ENCODE measurements at regions not wholly inside any gene's neighbourhood (a gene's known extent, or its start where the extent isn't known, plus 50 kb on each side); places are given as distances from the start of the nearest gene placed in this dataset.

- no peak overlapping the region for H3K27ac ChIP-seq (ENCODE audit: low read depth, low read length)
- no peak overlapping the region for H3K4me3 ChIP-seq (ENCODE audit: low read depth, low read length)
- H3K9me3 ChIP-seq (ENCODE audit: control insufficient read depth, insufficient read depth, low read length) = no peaks in the 10 kb centered on the region
- H3K36me3 ChIP-seq (ENCODE audit: control insufficient read depth, insufficient read depth, low read length) = no peaks in the 10 kb centered on the region
- WGBS (ENCODE audit: insufficient coverage) = 45% methylated on average over 2 of the region's 4 CpGs
- DNase-seq (ENCODE audit: low read depth in 4 of 6, low spot score in 6 of 6) = no peak
- H3K27me3 ChIP-seq (ENCODE audit: control insufficient read depth, insufficient read depth, low read length) = peaks cover 36% of the 10 kb centered on the region
- H3K4me1 ChIP-seq (ENCODE audit: control insufficient read depth, insufficient read depth, low read length) = peaks cover 34% of the 10 kb centered on the region
Measured at GRCh38 chr11:116577273-116577672, 195.5 kb downstream of the BUD13 start.

- DNase-seq (ENCODE audit: low read depth in 4 of 6, low spot score in 6 of 6) = no peak
- H3K27ac ChIP-seq (ENCODE audit: low read depth, low read length) = no peak overlapping the region
- 33% methylated on average over 1 of the region's 2 CpGs for WGBS (ENCODE audit: insufficient coverage)
- no peak overlapping the region for H3K4me3 ChIP-seq (ENCODE audit: low read depth, low read length)
- H3K27me3 ChIP-seq (ENCODE audit: control insufficient read depth, insufficient read depth, low read length) = peaks cover 34% of the 10 kb centered on the region
- no peaks in the 10 kb centered on the region for H3K9me3 ChIP-seq (ENCODE audit: control insufficient read depth, insufficient read depth, low read length)
- H3K4me1 ChIP-seq (ENCODE audit: control insufficient read depth, insufficient read depth, low read length) = peaks cover 33% of the 10 kb centered on the region
- no peaks in the 10 kb centered on the region for H3K36me3 ChIP-seq (ENCODE audit: control insufficient read depth, insufficient read depth, low read length)
Measured at GRCh38 chr11:116576526-116576925, 196.3 kb downstream of the BUD13 start.

- no peaks in the 10 kb centered on the region for H3K27me3 ChIP-seq (ENCODE audit: control insufficient read depth, insufficient read depth, low read length)
- H3K36me3 ChIP-seq (ENCODE audit: control insufficient read depth, insufficient read depth, low read length) = no peaks in the 10 kb centered on the region
- peak in 2 of 6 donors; percentile 55 to 61 for DNase-seq (ENCODE audit: low read depth in 4 of 6, low spot score in 6 of 6)
- H3K4me3 ChIP-seq (ENCODE audit: low read depth, low read length) = no peak overlapping the region
- H3K27ac ChIP-seq (ENCODE audit: low read depth, low read length) = peak overlapping the region; percentile 57
- WGBS (ENCODE audit: insufficient coverage) = 41% methylated on average over 6 of the region's 9 CpGs
- H3K4me1 ChIP-seq (ENCODE audit: control insufficient read depth, insufficient read depth, low read length) = peaks cover 43% of the 10 kb centered on the region
- H3K9me3 ChIP-seq (ENCODE audit: control insufficient read depth, insufficient read depth, low read length) = no peaks in the 10 kb centered on the region
Measured at GRCh38 chr11:116567721-116568242, 205.0 kb downstream of the BUD13 start.

- Histone ChIP-seq H3K9me3 (ENCODE audit: control insufficient read depth, insufficient read depth, low read length) (no peaks in the 10 kb centered on the region), H3K27me3 (ENCODE audit: control insufficient read depth, insufficient read depth, low read length) (no peaks in the 10 kb centered on the region), H3K4me3 (ENCODE audit: low read depth, low read length) (no peak overlapping the region), H3K27ac (ENCODE audit: low read depth, low read length) (peak overlapping the region; percentile 68), H3K4me1 (ENCODE audit: control insufficient read depth, insufficient read depth, low read length) (peaks cover 58% of the 10 kb centered on the region), H3K36me3 (ENCODE audit: control insufficient read depth, insufficient read depth, low read length) (no peaks in the 10 kb centered on the region)
- DNase-seq (ENCODE audit: low read depth in 4 of 6, low spot score in 6 of 6) = no peak
- 63% methylated on average over 6 of the region's 6 CpGs for WGBS (ENCODE audit: insufficient coverage)
Measured at GRCh38 chr11:116563712-116564047, 209.1 kb downstream of the BUD13 start.

GRCh38 chr11:116563028-116563711 lies 209.6 kb downstream of the BUD13 start:
- Histone ChIP-seq H3K27me3 (ENCODE audit: control insufficient read depth, insufficient read depth, low read length) (no peaks in the 10 kb centered on the region), H3K4me3 (ENCODE audit: low read depth, low read length) (no peak overlapping the region), H3K27ac (ENCODE audit: low read depth, low read length) (peak overlapping the region; percentile 68), H3K9me3 (ENCODE audit: control insufficient read depth, insufficient read depth, low read length) (no peaks in the 10 kb centered on the region), H3K36me3 (ENCODE audit: control insufficient read depth, insufficient read depth, low read length) (no peaks in the 10 kb centered on the region), H3K4me1 (ENCODE audit: control insufficient read depth, insufficient read depth, low read length) (peaks cover 58% of the 10 kb centered on the region)
- 23% methylated on average over 9 of the region's 10 CpGs for WGBS (ENCODE audit: insufficient coverage)
- peak; percentile 71 to 94 (median 80) for DNase-seq (ENCODE audit: low read depth in 4 of 6, low spot score in 6 of 6)

GRCh38 chr11:116560589-116560988 lies 212.2 kb downstream of the BUD13 start:
- Histone ChIP-seq H3K36me3 (ENCODE audit: control insufficient read depth, insufficient read depth, low read length) (no peaks in the 10 kb centered on the region), H3K4me1 (ENCODE audit: control insufficient read depth, insufficient read depth, low read length) (peaks cover 44% of the 10 kb centered on the region), H3K9me3 (ENCODE audit: control insufficient read depth, insufficient read depth, low read length) (no peaks in the 10 kb centered on the region), H3K4me3 (ENCODE audit: low read depth, low read length) (no peak overlapping the region), H3K27ac (ENCODE audit: low read depth, low read length) (no peak overlapping the region), H3K27me3 (ENCODE audit: control insufficient read depth, insufficient read depth, low read length) (no peaks in the 10 kb centered on the region)
- 58% methylated on average over 2 of the region's 3 CpGs for WGBS (ENCODE audit: insufficient coverage)
- DNase-seq (ENCODE audit: low read depth in 4 of 6, low spot score in 6 of 6) = peak in 1 of 6 donors; percentile 78

DNA sequence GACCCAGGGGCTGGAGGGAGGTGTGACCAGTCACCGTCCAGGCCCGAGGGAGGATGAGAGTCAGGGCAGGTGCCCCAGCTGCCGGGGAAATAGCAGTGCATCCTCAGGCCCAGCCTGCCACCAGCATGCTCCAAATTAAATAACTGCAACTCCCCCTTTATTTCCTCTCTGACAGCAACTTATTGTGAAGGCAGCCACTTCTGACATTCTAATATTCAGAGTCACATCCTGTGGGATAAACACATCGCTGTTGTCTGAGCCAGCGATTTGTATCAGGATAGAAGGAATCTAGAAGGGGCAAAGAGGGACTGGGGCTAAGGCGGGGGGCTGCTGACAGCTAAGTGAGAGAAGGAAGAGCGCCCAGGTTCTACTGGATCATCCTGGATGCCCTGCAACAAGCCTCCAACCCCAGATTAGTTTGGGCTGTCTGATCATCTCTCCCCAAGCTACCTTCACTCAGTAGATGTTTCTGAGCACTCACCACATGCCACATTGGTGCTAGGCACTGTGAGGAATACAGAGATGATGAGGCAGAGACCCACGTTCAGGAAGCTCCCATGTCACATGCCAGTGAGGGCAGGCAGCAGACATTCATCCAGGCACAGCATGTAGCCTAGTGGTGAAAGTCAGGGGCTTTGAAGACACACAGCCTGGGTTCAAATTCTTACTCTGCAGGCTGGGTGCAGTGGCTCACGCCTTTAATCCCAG lies 214.1 kb downstream of the BUD13 start:
- no peak overlapping the region for H3K4me3 ChIP-seq (ENCODE audit: low read depth, low read length)
- H3K27ac ChIP-seq (ENCODE audit: low read depth, low read length) = peak overlapping the region; percentile 35
- 58% methylated on average over 4 of the region's 9 CpGs for WGBS (ENCODE audit: insufficient coverage)
- H3K27me3 ChIP-seq (ENCODE audit: control insufficient read depth, insufficient read depth, low read length) = no peaks in the 10 kb centered on the region
- H3K36me3 ChIP-seq (ENCODE audit: control insufficient read depth, insufficient read depth, low read length) = no peaks in the 10 kb centered on the region
- no peak for DNase-seq (ENCODE audit: low read depth in 4 of 6, low spot score in 6 of 6)
- no peaks in the 10 kb centered on the region for H3K9me3 ChIP-seq (ENCODE audit: control insufficient read depth, insufficient read depth, low read length)
- peaks cover 33% of the 10 kb centered on the region for H3K4me1 ChIP-seq (ENCODE audit: control insufficient read depth, insufficient read depth, low read length)

- Histone ChIP-seq H3K36me3 (ENCODE audit: control insufficient read depth, insufficient read depth, low read length) (no peaks in the 10 kb centered on the region), H3K9me3 (ENCODE audit: control insufficient read depth, insufficient read depth, low read length) (no peaks in the 10 kb centered on the region), H3K27ac (ENCODE audit: low read depth, low read length) (no peak overlapping the region), H3K4me3 (ENCODE audit: low read depth, low read length) (no peak overlapping the region), H3K4me1 (ENCODE audit: control insufficient read depth, insufficient read depth, low read length) (peaks cover 20% of the 10 kb centered on the region), H3K27me3 (ENCODE audit: control insufficient read depth, insufficient read depth, low read length) (no peaks in the 10 kb centered on the region)
- 71% methylated on average over 2 of the region's 3 CpGs for WGBS (ENCODE audit: insufficient coverage)
- no peak for DNase-seq (ENCODE audit: low read depth in 4 of 6, low spot score in 6 of 6)
Measured at GRCh38 chr11:116557282-116557681, 215.5 kb downstream of the BUD13 start.

GRCh38 chr11:116556483-116556882 lies 216.3 kb downstream of the BUD13 start:
- Histone ChIP-seq H3K9me3 (ENCODE audit: control insufficient read depth, insufficient read depth, low read length) (no peaks in the 10 kb centered on the region), H3K27me3 (ENCODE audit: control insufficient read depth, insufficient read depth, low read length) (no peaks in the 10 kb centered on the region), H3K4me1 (ENCODE audit: control insufficient read depth, insufficient read depth, low read length) (peaks cover 16% of the 10 kb centered on the region), H3K4me3 (ENCODE audit: low read depth, low read length) (no peak overlapping the region), H3K27ac (ENCODE audit: low read depth, low read length) (no peak overlapping the region), H3K36me3 (ENCODE audit: control insufficient read depth, insufficient read depth, low read length) (no peaks in the 10 kb centered on the region)
- no CpG with 5 or more reads among the region's 2 CpGs for WGBS (ENCODE audit: insufficient coverage)
- DNase-seq (ENCODE audit: low read depth in 4 of 6, low spot score in 6 of 6) = no peak

- peaks cover 4% of the 10 kb centered on the region for H3K4me1 ChIP-seq (ENCODE audit: control insufficient read depth, insufficient read depth, low read length)
- no peak for DNase-seq (ENCODE audit: low read depth in 4 of 6, low spot score in 6 of 6)
- H3K9me3 ChIP-seq (ENCODE audit: control insufficient read depth, insufficient read depth, low read length) = peaks cover 4% of the 10 kb centered on the region
- H3K36me3 ChIP-seq (ENCODE audit: control insufficient read depth, insufficient read depth, low read length) = no peaks in the 10 kb centered on the region
- H3K4me3 ChIP-seq (ENCODE audit: low read depth, low read length) = no peak overlapping the region
- no peaks in the 10 kb centered on the region for H3K27me3 ChIP-seq (ENCODE audit: control insufficient read depth, insufficient read depth, low read length)
- no peak overlapping the region for H3K27ac ChIP-seq (ENCODE audit: low read depth, low read length)
- no CpG with 5 or more reads among the region's 5 CpGs for WGBS (ENCODE audit: insufficient coverage)
Measured at GRCh38 chr11:116553482-116553881, 219.3 kb downstream of the BUD13 start.
